Esophagus squamous epithelium (tissue), 5 donors: ENCODE measurements at regions not wholly inside any gene's neighbourhood (a gene's known extent, or its start where the extent isn't known, plus 50 kb on each side); places are given as distances from the start of the nearest gene placed in this dataset.

Source experiments
- DNase-seq: peaks from one replicate; lab custom pipeline; 2025; lab: John Stamatoyannopoulos, UW
- H3K27ac ChIP-seq, 4 donors: fragments of 200-600 bp; sonication (generic); one replicate each; pipeline ENCODE4 v1.5.1; 2016 to 2019; ENCODE audit warnings: mild to moderate bottlenecking in 1 of 4
- H3K27me3 ChIP-seq, 4 donors: fragments of 200-600 bp; sonication (generic); 1 replicate in 3 of 4; 2 replicates in 1 of 4; pipeline versions ENCODE4 v1.5.1 to v1.6.0; 2017 to 2021; ENCODE audit warnings: antibody characterized with exemption in 1 of 4
- H3K36me3 ChIP-seq, 3 donors: fragments of 200-600 bp; sonication (generic); one replicate each; pipeline ENCODE4 v1.5.1; 2016 to 2019
- H3K4me1 ChIP-seq, 3 donors: fragments of 200-600 bp; sonication (generic); one replicate each; pipeline ENCODE4 v1.5.1; 2017 to 2019
- H3K4me3 ChIP-seq, 4 donors: fragments of 200-600 bp; sonication (generic); 1 replicate in 3 of 4; 2 replicates in 1 of 4; pipeline ENCODE4 v1.5.1; 2016 to 2019; ENCODE audit warnings: mild to moderate bottlenecking in 2 of 4, moderate library complexity in 1 of 4
- H3K9me3 ChIP-seq, 3 donors: fragments of 200-600 bp; sonication (generic); one replicate each; pipeline ENCODE4 v1.5.1; 2016 to 2019
- CTCF ChIP-seq, 6 experiments: fragments of 450-650 bp in 4 of 6; fragments of 200-600 bp in 2 of 6; sonication (generic) in 2 of 6; IDR thresholded peaks; one replicate each; pipeline ENCODE4 v1.5.1; 2016 to 2019; ENCODE audit warnings: antibody characterized with exemption in 6 of 6, mild to moderate bottlenecking in 4 of 6, moderate library complexity in 4 of 6
- POLR2A ChIP-seq, 4 donors: fragments of 450-650 bp; IDR thresholded peaks; one replicate each; pipeline ENCODE4 v1.6.1; 2017; ENCODE audit warnings: antibody characterized with exemption in 4 of 4, mild to moderate bottlenecking in 4 of 4, moderate library complexity in 3 of 4
- WGBS, 2 donors: methylation state at CpG; one replicate each; pipeline ENCODE4 v1.1.5; 2018; 5-methylcytosine and 5-hydroxymethylcytosine counted together
- intact Hi-C: fragments of 100-400 bp; cut with DNase I; formaldehyde crosslinking; loops from one replicate; pipeline ENCODE4 v1.15.0; 2022
- donor health status: DM: yes; HTN: yes; CAD: no.

GRCh38 chr6:19193624-19194023 lies 643.5 kb upstream of the ID4 start:
- Histone ChIP-seq H3K4me1 (no peaks in the 10 kb centered on the region), H3K27ac (no peak overlapping the region), H3K36me3 (no peaks in the 10 kb centered on the region), H3K4me3 (no peak overlapping the region), H3K27me3 (no peaks in the 10 kb centered on the region), H3K9me3 (no peaks in the 10 kb centered on the region)
- TF ChIP-seq CTCF (IDR thresholded peaks at IDR 0.05) = no peak
- no peak for TF ChIP-seq POLR2A (IDR thresholded peaks at IDR 0.05)
- 64 to 65% methylated on average over 2 of the region's 2 CpGs for WGBS, 2 donors
- intact Hi-C loops = no loop called here
- DNase-seq = no peak

- TF ChIP-seq POLR2A (IDR thresholded peaks at IDR 0.05) (no peak), CTCF (IDR thresholded peaks at IDR 0.05) (no peak)
- no peak for DNase-seq
- H3K27ac ChIP-seq = no peak overlapping the region
- H3K4me3 ChIP-seq = no peak overlapping the region
- intact Hi-C loops = no loop called here
- H3K4me1 ChIP-seq = peaks cover 0 to 12% (median 0%) of the 10 kb centered on the region in 3 donors
- peaks cover 0 to 14% (median 0%) of the 10 kb centered on the region in 3 donors for H3K9me3 ChIP-seq
- no peaks in the 10 kb centered on the region for H3K36me3 ChIP-seq
- no peaks in the 10 kb centered on the region for H3K27me3 ChIP-seq
These were observed 632.7 kb upstream of the ID4 start for GRCh38 chr6:19204445-19204844.

GRCh38 chr6:19205076-19205475 lies 632.1 kb upstream of the ID4 start:
- H3K4me1 ChIP-seq = peaks cover 0 to 12% (median 0%) of the 10 kb centered on the region in 3 donors
- 60% methylated on average over 1 of the region's 5 CpGs; no CpG with 5 or more reads in 1 of the 2 donors for WGBS, 2 donors
- peaks cover 0 to 14% (median 0%) of the 10 kb centered on the region in 3 donors for H3K9me3 ChIP-seq
- DNase-seq = no peak
- no peak overlapping the region for H3K27ac ChIP-seq
- no peaks in the 10 kb centered on the region for H3K36me3 ChIP-seq
- H3K4me3 ChIP-seq = no peak overlapping the region
- TF ChIP-seq CTCF (IDR thresholded peaks at IDR 0.05) = no peak
- no peak for TF ChIP-seq POLR2A (IDR thresholded peaks at IDR 0.05)
- intact Hi-C loops = no loop called here
- H3K27me3 ChIP-seq = no peaks in the 10 kb centered on the region

- WGBS, 2 donors = 54 to 55% methylated on average over 2 of the region's 2 CpGs
- TF ChIP-seq CTCF (IDR thresholded peaks at IDR 0.05) (no peak), POLR2A (IDR thresholded peaks at IDR 0.05) (no peak)
- Histone ChIP-seq H3K27me3 (no peaks in the 10 kb centered on the region), H3K4me3 (no peak overlapping the region), H3K36me3 (no peaks in the 10 kb centered on the region), H3K27ac (no peak overlapping the region), H3K9me3 (peaks cover 0 to 7% (median 0%) of the 10 kb centered on the region in 3 donors), H3K4me1 (peaks cover 0 to 12% (median 0%) of the 10 kb centered on the region in 3 donors)
- intact Hi-C loops = no loop called here
- DNase-seq = no peak
These were observed 628.0 kb upstream of the ID4 start for GRCh38 chr6:19209202-19209601.

- no peak overlapping the region for H3K4me3 ChIP-seq
- intact Hi-C loops = no loop called here
- H3K4me1 ChIP-seq = peaks cover 0 to 3% (median 0%) of the 10 kb centered on the region in 3 donors
- H3K9me3 ChIP-seq = peaks cover 0 to 7% (median 0%) of the 10 kb centered on the region in 3 donors
- no peak overlapping the region for H3K27ac ChIP-seq
- no peak for DNase-seq
- no peaks in the 10 kb centered on the region for H3K36me3 ChIP-seq
- no peaks in the 10 kb centered on the region for H3K27me3 ChIP-seq
- TF ChIP-seq POLR2A (IDR thresholded peaks at IDR 0.05) (no peak), CTCF (IDR thresholded peaks at IDR 0.05) (no peak)
- 80 to 89% methylated on average over 7 to 11 of the region's 14 CpGs for WGBS, 2 donors
These were observed 626.1 kb upstream of the ID4 start for GRCh38 chr6:19210849-19211590.
